ENCODE measurements at regions not wholly inside any gene's neighbourhood (a gene's known extent, or its start where the extent isn't known, plus 50 kb on each side); places are given as distances from the start of the nearest gene placed in this dataset.
"Not testable (repeated sequence)": the region's sequence is repeated elsewhere in the genome, so short reads cannot be mapped to it uniquely, and the experiment has no call there.

DNA sequence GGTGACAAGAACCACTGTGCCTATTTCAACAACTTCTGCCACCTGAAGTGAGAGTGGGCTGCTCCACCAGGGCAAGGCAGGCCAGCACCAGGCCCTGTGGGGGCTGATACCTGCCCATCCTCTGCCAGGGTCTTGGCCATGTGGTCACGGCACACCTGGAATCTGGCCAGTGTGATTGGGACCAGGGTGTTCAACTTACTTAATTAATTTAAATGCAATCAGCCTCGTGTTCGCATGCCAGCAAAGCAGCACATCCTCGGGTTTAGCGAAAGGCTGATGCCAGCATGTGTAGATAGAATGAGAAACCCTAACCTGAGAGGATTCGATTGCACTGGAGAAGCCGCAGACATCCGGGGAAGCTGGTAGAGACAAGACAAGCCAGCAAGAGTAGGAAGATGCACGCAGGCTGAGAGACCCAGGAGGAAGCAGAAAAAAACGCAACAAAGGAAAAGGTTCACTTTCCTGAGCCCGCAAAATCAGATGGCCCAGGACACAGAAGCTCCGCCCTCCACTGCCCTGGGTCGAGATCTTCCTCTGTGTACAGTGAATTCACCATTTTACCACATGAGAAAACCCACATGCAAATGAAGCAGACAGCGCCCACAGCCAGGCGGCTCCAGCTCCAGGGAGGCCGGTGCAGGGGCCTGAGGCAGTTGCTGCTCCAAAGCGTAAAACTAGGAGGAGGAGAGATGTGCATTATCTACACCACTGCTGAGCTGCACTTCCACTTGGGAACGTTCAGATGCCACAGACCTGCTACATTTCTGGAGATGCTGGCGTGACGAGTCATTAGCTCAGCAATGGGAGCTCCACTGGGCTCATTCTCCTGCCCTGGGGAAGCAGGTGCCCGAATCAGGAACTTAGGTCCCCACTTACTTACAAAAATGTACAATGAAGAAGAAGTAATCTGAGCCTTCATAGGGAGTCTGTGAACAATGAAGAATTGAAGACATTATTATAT lies 92.1 kb downstream of the TMEM18 start:
- Histone ChIP-seq H3K9me3 (ENCODE audit: low read depth) (no peaks in the 10 kb centered on the region), H3K4me1 (peaks cover 24% of the 10 kb centered on the region), H3K9ac (no peak overlapping the region), H4K20me1 (ENCODE audit: low read depth) (no peaks in the 10 kb centered on the region), H3K79me2 (ENCODE audit: low read depth) (no peaks in the 10 kb centered on the region), H3F3A (ENCODE audit: low read depth) (peaks cover 12% of the 10 kb centered on the region), H3K27me3 (no peaks in the 10 kb centered on the region), H3K36me3 (no peaks in the 10 kb centered on the region), H3K4me2 (no peak overlapping the region), H2AFZ (replicated peaks) (peak overlapping the region; percentile 58), H3K4me3 (no peak overlapping the region), H3K27ac (no peak overlapping the region)
- Mint-ChIP-seq H3K4me3 (no peak overlapping the region), H3K27me3 (ENCODE audit: insufficient read depth, low read depth) (peaks cover 6% of the 10 kb centered on the region), H3K27ac (peak overlapping the region; percentile 74), H3K4me1 (peaks cover 40% of the 10 kb centered on the region), H3K9me3 (peaks cover 2% of the 10 kb centered on the region), H3K36me3 (no peaks in the 10 kb centered on the region)
- TF ChIP-seq EZH2 (IDR thresholded peaks at IDR 0.05) (no peak), CTCF (IDR thresholded peaks at IDR 0.05) (no peak), EZH2phosphoT487 (IDR thresholded peaks at IDR 0.05) (no peak)
- peak; percentile 16 for DNase-seq (ENCODE audit: low spot score)

DNA sequence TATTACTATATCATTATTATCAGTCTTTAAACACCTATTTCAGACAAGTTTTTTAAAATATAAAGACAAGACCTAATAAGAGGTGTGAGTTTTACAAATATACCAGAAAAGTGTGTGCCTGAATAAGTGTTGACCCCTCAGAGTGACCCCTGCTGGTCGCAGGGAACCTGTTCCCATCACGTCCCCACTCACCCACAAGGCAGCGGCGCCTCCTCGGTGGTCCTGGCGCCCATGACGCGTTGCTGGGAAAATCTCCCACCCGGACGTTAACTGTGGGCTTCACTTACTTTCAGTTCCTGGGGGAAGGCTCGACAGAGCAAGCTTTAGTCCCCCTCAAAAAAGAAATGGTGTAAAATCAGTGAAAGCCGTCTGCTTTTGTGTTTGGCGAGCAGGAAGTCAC lies 93.5 kb downstream of the TMEM18 start:
- no peak for DNase-seq (ENCODE audit: low spot score)
- no peaks in the 10 kb centered on the region for H3K79me2 ChIP-seq (ENCODE audit: low read depth)
- no peak overlapping the region for H3K9ac ChIP-seq
- no peaks in the 10 kb centered on the region for H3K9me3 ChIP-seq (ENCODE audit: low read depth)
- Mint-ChIP-seq H3K27me3 (ENCODE audit: insufficient read depth, low read depth) (peaks cover 6% of the 10 kb centered on the region), H3K27ac (no peak overlapping the region), H3K4me1 (peaks cover 43% of the 10 kb centered on the region), H3K9me3 (peaks cover 3% of the 10 kb centered on the region), H3K36me3 (no peaks in the 10 kb centered on the region), H3K4me3 (no peak overlapping the region)
- no peak overlapping the region for H3K27ac ChIP-seq
- no peak overlapping the region for H3K4me2 ChIP-seq
- H3K36me3 ChIP-seq, result no peaks in the 10 kb centered on the region
- no peak overlapping the region for H3K4me3 ChIP-seq
- no peaks in the 10 kb centered on the region for H4K20me1 ChIP-seq (ENCODE audit: low read depth)
- TF ChIP-seq EZH2phosphoT487 (IDR thresholded peaks at IDR 0.05) (no peak), CTCF (IDR thresholded peaks at IDR 0.05) (peak; percentile 25), EZH2 (IDR thresholded peaks at IDR 0.05) (no peak)
- no peaks in the 10 kb centered on the region for H3K27me3 ChIP-seq
- peaks cover 24% of the 10 kb centered on the region for H3K4me1 ChIP-seq
- H2AFZ ChIP-seq (replicated peaks), result no peak overlapping the region
- H3F3A ChIP-seq (ENCODE audit: low read depth), result peaks cover 12% of the 10 kb centered on the region

DNA sequence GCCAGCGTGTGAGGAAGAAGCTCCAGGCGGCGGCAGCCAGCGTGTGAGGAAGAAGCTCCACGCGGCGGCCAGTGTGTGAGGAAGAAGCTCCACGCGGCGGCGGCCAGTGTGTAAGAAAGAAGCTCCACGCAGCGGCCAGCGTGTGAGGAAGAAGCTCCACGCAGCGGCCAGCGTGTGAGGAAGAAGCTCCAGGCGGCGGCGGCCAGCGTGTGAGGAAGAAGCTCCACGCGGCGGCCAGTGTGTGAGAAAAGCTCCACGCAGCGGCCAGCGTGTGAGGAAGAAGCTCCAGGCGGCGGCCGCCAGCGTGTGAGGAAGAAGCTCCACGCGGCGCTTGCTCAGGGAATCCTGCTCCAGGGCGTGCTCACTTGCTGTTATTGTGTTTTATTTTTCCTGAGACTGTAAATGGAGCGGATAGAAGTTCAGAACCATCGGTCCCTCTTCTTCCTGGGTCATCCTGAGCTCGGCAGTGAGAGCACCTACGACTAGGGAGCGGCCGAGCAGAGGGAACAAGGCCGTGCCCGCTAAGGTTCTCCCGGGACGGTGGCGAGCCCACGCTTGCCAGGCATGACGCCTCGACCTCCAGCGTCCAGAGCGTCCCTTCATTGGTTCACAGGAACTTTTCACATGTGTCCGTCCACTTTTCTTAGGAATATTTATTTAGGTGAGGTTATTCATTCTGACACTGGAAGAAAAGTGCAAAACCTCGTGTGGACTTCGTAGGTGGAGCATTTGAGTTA lies 94.2 kb downstream of the TMEM18 start:
- no peak overlapping the region for H3K4me3 ChIP-seq
- no peak overlapping the region for H2AFZ ChIP-seq (replicated peaks)
- no peaks in the 10 kb centered on the region for H4K20me1 ChIP-seq (ENCODE audit: low read depth)
- H3K4me3 Mint-ChIP-seq, result no peak overlapping the region
- H3K4me1 Mint-ChIP-seq, result peaks cover 43% of the 10 kb centered on the region
- no peaks in the 10 kb centered on the region for H3K79me2 ChIP-seq (ENCODE audit: low read depth)
- peaks cover 24% of the 10 kb centered on the region for H3K4me1 ChIP-seq
- H3K9me3 Mint-ChIP-seq, result peaks cover 7% of the 10 kb centered on the region
- H3K9me3 ChIP-seq (ENCODE audit: low read depth), result no peaks in the 10 kb centered on the region
- H3K4me2 ChIP-seq, result no peak overlapping the region
- no peaks in the 10 kb centered on the region for H3K36me3 Mint-ChIP-seq
- no peak overlapping the region for H3K27ac ChIP-seq
- DNase-seq (ENCODE audit: low spot score), result no peak
- H3F3A ChIP-seq (ENCODE audit: low read depth), result peaks cover 12% of the 10 kb centered on the region
- H3K27me3 Mint-ChIP-seq (ENCODE audit: insufficient read depth, low read depth), result peaks cover 6% of the 10 kb centered on the region
- H3K9ac ChIP-seq, result no peak overlapping the region
- no peaks in the 10 kb centered on the region for H3K36me3 ChIP-seq
- no peak overlapping the region for H3K27ac Mint-ChIP-seq
- TF ChIP-seq EZH2phosphoT487 (IDR thresholded peaks at IDR 0.05) (no peak), CTCF (IDR thresholded peaks at IDR 0.05) (no peak), EZH2 (IDR thresholded peaks at IDR 0.05) (no peak)
- H3K27me3 ChIP-seq, result no peaks in the 10 kb centered on the region

- H3K27me3 Mint-ChIP-seq (ENCODE audit: insufficient read depth, low read depth); H3K4me2 ChIP-seq; H3K9ac ChIP-seq; DNase-seq (ENCODE audit: low spot score); H3K9me3 ChIP-seq (ENCODE audit: low read depth); H3K27me3 ChIP-seq; H3K27ac Mint-ChIP-seq; H3K4me3 Mint-ChIP-seq; H3K4me3 ChIP-seq; H3K36me3 ChIP-seq; H2AFZ ChIP-seq (replicated peaks); H4K20me1 ChIP-seq (ENCODE audit: low read depth); H3K27ac ChIP-seq; H3K36me3 Mint-ChIP-seq; H3K79me2 ChIP-seq (ENCODE audit: low read depth): not testable (repeated sequence)
- Mint-ChIP-seq H3K9me3 (peaks cover 11% of the 10 kb centered on the region), H3K4me1 (peaks cover 40% of the 10 kb centered on the region)
- Histone ChIP-seq H3K4me1 (peaks cover 20% of the 10 kb centered on the region), H3F3A (ENCODE audit: low read depth) (peaks cover 12% of the 10 kb centered on the region)
These were observed 94.9 kb downstream of the TMEM18 start for GRCh38 chr2:582289-582688.
